Right atrium auricular region (tissue), 2 donors: ENCODE measurements at regions not wholly inside any gene's neighbourhood (a gene's known extent, or its start where the extent isn't known, plus 50 kb on each side); places are given as distances from the start of the nearest gene placed in this dataset.

ENCODE experiments used
- DNase-seq: peaks from one replicate; pipeline ENCODE4 v3.0.0-alpha.2; 2019; ENCODE audit warnings: low spot score
- H3K27ac ChIP-seq, 2 donors: fragments of 200-600 bp; sonication (generic); 1 replicate in 1 of 2; 2 replicates in 1 of 2; pipeline ENCODE4 v1.5.1; 2016 to 2019
- H3K27me3 ChIP-seq, 2 donors: fragments of 200-600 bp; sonication (generic); one replicate each; pipeline versions ENCODE4 v1.5.1 to v1.6.0; 2017 to 2019
- H3K36me3 ChIP-seq: fragments of 200-600 bp; sonication (generic); one replicate; pipeline ENCODE4 v1.5.1; 2016
- H3K4me1 ChIP-seq, 2 donors: fragments of 200-600 bp; sonication (generic); one replicate each; pipeline versions ENCODE4 v1.5.1 to v1.6.0; 2017 to 2019
- H3K4me3 ChIP-seq, 2 donors: fragments of 200-600 bp; sonication (generic); 1 replicate in 1 of 2; 2 replicates in 1 of 2; pipeline ENCODE4 v1.5.1; 2017 to 2019; ENCODE audit warnings: mild to moderate bottlenecking in 1 of 2, moderate library complexity in 1 of 2
- H3K9me3 ChIP-seq, 2 donors: fragments of 200-600 bp; sonication (generic); one replicate each; pipeline ENCODE4 v1.5.1; 2019
- CTCF ChIP-seq, 2 donors: fragments of 200-600 bp; sonication (generic); IDR thresholded peaks; one replicate each; pipeline ENCODE4 v1.5.1; 2019; ENCODE audit warnings: antibody characterized with exemption in 2 of 2

GRCh38 chr9:89659891-89660685 lies 55.3 kb downstream of the GADD45G start:
- H3K27me3 ChIP-seq: no peaks in the 10 kb centered on the region
- no peak overlapping the region for H3K4me3 ChIP-seq
- H3K9me3 ChIP-seq: no peaks in the 10 kb centered on the region
- H3K27ac ChIP-seq: peak overlapping the region; percentile 21 to 86
- no peak for TF ChIP-seq CTCF (IDR thresholded peaks at IDR 0.05)
- H3K36me3 ChIP-seq: no peaks in the 10 kb centered on the region
- DNase-seq: no peak
- H3K4me1 ChIP-seq: peaks cover 0 to 25% of the 10 kb centered on the region in 2 donors

- no peaks in the 10 kb centered on the region for H3K9me3 ChIP-seq
- no peak for TF ChIP-seq CTCF (IDR thresholded peaks at IDR 0.05)
- no peaks in the 10 kb centered on the region for H3K36me3 ChIP-seq
- H3K27ac ChIP-seq: peak overlapping the region; percentile 59 to 86
- peak overlapping the region; percentile 26 to 32 for H3K4me3 ChIP-seq
- no peak for DNase-seq
- H3K27me3 ChIP-seq: no peaks in the 10 kb centered on the region
- peaks cover 0 to 25% of the 10 kb centered on the region in 2 donors for H3K4me1 ChIP-seq
Observed at GRCh38 chr9:89661391-89661949, 56.7 kb downstream of the GADD45G start.

GRCh38 chr9:89661956-89662717 lies 57.3 kb downstream of the GADD45G start:
- no peaks in the 10 kb centered on the region for H3K27me3 ChIP-seq
- no peaks in the 10 kb centered on the region for H3K9me3 ChIP-seq
- DNase-seq: peak; percentile 99
- H3K4me1 ChIP-seq: peaks cover 0 to 25% of the 10 kb centered on the region in 2 donors
- no peaks in the 10 kb centered on the region for H3K36me3 ChIP-seq
- H3K27ac ChIP-seq: peak overlapping the region; percentile 59 to 86
- no peak for TF ChIP-seq CTCF (IDR thresholded peaks at IDR 0.05)
- H3K4me3 ChIP-seq: peak overlapping the region; percentile 26 to 32

- Histone ChIP-seq H3K27ac (peak overlapping the region; percentile 59 to 86), H3K4me1 (peaks cover 0 to 30% of the 10 kb centered on the region in 2 donors)
Observed at GRCh38 chr9:89662718-89663613, 58.2 kb downstream of the GADD45G start.

More at GRCh38 chr9:89662718-89663613, 58.2 kb downstream of the GADD45G start:
- DNase-seq: no peak
- Histone ChIP-seq H3K4me3 (no peak overlapping the region), H3K27me3 (no peaks in the 10 kb centered on the region), H3K36me3 (no peaks in the 10 kb centered on the region), H3K9me3 (no peaks in the 10 kb centered on the region)
- TF ChIP-seq CTCF (IDR thresholded peaks at IDR 0.05): no peak
